ENCODE measurements at regions not wholly inside any gene's neighbourhood (a gene's known extent, or its start where the extent isn't known, plus 50 kb on each side); places are given as distances from the start of the nearest gene placed in this dataset.

GRCh38 chr19:28076628-28077027 lies 1136.3 kb downstream of the UQCRFS1 start:
- Histone ChIP-seq H3K36me3 (ENCODE audit: control insufficient read depth, insufficient read depth, low read length) (no peaks in the 10 kb centered on the region), H3K4me3 (ENCODE audit: low read depth, low read length) (no peak overlapping the region), H3K27me3 (ENCODE audit: control insufficient read depth, insufficient read depth, low read length) (no peaks in the 10 kb centered on the region)
- CTCF ChIA-PET = interaction anchor here (0.9 kb wide), 1 partner anchor 75 kb away, joined by 3 read pairs; no protein-coding TSS in a partner anchor
- POLR2A ChIA-PET = no interaction called here
- TF ChIP-seq CTCF (IDR thresholded peaks at IDR 0.05; ENCODE audit: insufficient read depth, low read depth, low read length) = no peak
- no peak for DNase-seq (ENCODE audit: low read depth)

GRCh38 chr19:28075229-28075628 lies 1137.7 kb downstream of the UQCRFS1 start:
- CTCF ChIA-PET = no interaction called here

GRCh38 chr19:28074773-28075172 lies 1138.2 kb downstream of the UQCRFS1 start:
- TF ChIP-seq CTCF (IDR thresholded peaks at IDR 0.05; ENCODE audit: insufficient read depth, low read depth, low read length) = no peak
- Histone ChIP-seq H3K36me3 (ENCODE audit: control insufficient read depth, insufficient read depth, low read length) (no peaks in the 10 kb centered on the region), H3K4me3 (ENCODE audit: low read depth, low read length) (no peak overlapping the region), H3K27me3 (ENCODE audit: control insufficient read depth, insufficient read depth, low read length) (no peaks in the 10 kb centered on the region)
- CTCF ChIA-PET = no interaction called here
- POLR2A ChIA-PET = no interaction called here
- no peak for DNase-seq (ENCODE audit: low read depth)

More at GRCh38 chr19:28075229-28075628, 1137.7 kb downstream of the UQCRFS1 start:
- DNase-seq (ENCODE audit: low read depth) = no peak
- POLR2A ChIA-PET = no interaction called here
- no peaks in the 10 kb centered on the region for H3K27me3 ChIP-seq (ENCODE audit: control insufficient read depth, insufficient read depth, low read length)
- no peak for TF ChIP-seq CTCF (IDR thresholded peaks at IDR 0.05; ENCODE audit: insufficient read depth, low read depth, low read length)
- no peak overlapping the region for H3K4me3 ChIP-seq (ENCODE audit: low read depth, low read length)
- H3K36me3 ChIP-seq (ENCODE audit: control insufficient read depth, insufficient read depth, low read length) = no peaks in the 10 kb centered on the region

- CTCF ChIA-PET = no interaction called here
- DNase-seq (ENCODE audit: low read depth) = no peak
- H3K36me3 ChIP-seq (ENCODE audit: control insufficient read depth, insufficient read depth, low read length) = no peaks in the 10 kb centered on the region
- no peak overlapping the region for H3K4me3 ChIP-seq (ENCODE audit: low read depth, low read length)
- TF ChIP-seq CTCF (IDR thresholded peaks at IDR 0.05; ENCODE audit: insufficient read depth, low read depth, low read length) = no peak
- POLR2A ChIA-PET = no interaction called here
- H3K27me3 ChIP-seq (ENCODE audit: control insufficient read depth, insufficient read depth, low read length) = no peaks in the 10 kb centered on the region
These were observed 1145.1 kb downstream of the UQCRFS1 start for GRCh38 chr19:28067882-28068281.

GRCh38 chr19:28066988-28067387 lies 1146.0 kb downstream of the UQCRFS1 start:
- POLR2A ChIA-PET = no interaction called here
- DNase-seq (ENCODE audit: low read depth) = no peak
- Histone ChIP-seq H3K27me3 (ENCODE audit: control insufficient read depth, insufficient read depth, low read length) (no peaks in the 10 kb centered on the region), H3K4me3 (ENCODE audit: low read depth, low read length) (no peak overlapping the region), H3K36me3 (ENCODE audit: control insufficient read depth, insufficient read depth, low read length) (no peaks in the 10 kb centered on the region)
- CTCF ChIA-PET = no interaction called here
- TF ChIP-seq CTCF (IDR thresholded peaks at IDR 0.05; ENCODE audit: insufficient read depth, low read depth, low read length) = no peak

Measured in BJ (cell line).